ENCODE measurements at regions not wholly inside any gene's neighbourhood (a gene's known extent, or its start where the extent isn't known, plus 50 kb on each side); places are given as distances from the start of the nearest gene placed in this dataset.

GRCh38 chr22:47286590-47286989 lies 524.1 kb downstream of the TBC1D22A start:
- TF ChIP-seq, protein P1, sequence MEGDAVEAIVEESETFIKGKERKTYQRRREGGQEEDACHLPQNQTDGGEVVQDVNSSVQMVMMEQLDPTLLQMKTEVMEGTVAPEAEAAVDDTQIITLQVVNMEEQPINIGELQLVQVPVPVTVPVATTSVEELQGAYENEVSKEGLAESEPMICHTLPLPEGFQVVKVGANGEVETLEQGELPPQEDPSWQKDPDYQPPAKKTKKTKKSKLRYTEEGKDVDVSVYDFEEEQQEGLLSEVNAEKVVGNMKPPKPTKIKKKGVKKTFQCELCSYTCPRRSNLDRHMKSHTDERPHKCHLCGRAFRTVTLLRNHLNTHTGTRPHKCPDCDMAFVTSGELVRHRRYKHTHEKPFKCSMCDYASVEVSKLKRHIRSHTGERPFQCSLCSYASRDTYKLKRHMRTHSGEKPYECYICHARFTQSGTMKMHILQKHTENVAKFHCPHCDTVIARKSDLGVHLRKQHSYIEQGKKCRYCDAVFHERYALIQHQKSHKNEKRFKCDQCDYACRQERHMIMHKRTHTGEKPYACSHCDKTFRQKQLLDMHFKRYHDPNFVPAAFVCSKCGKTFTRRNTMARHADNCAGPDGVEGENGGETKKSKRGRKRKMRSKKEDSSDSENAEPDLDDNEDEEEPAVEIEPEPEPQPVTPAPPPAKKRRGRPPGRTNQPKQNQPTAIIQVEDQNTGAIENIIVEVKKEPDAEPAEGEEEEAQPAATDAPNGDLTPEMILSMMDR (conservative IDR thresholded peaks at IDR 0.05) = no peak
- H3K27ac ChIP-seq = no peak overlapping the region

- no peak overlapping the region for H3K27ac ChIP-seq
- TF ChIP-seq, protein P1 (conservative IDR thresholded peaks at IDR 0.05) = no peak
Observed at GRCh38 chr22:47285981-47286380, 523.5 kb downstream of the TBC1D22A start.

- H3K27ac ChIP-seq = no peak overlapping the region
- TF ChIP-seq, protein P1 (conservative IDR thresholded peaks at IDR 0.05) = no peak
Observed at GRCh38 chr22:47284822-47285221, 522.4 kb downstream of the TBC1D22A start.

DNA sequence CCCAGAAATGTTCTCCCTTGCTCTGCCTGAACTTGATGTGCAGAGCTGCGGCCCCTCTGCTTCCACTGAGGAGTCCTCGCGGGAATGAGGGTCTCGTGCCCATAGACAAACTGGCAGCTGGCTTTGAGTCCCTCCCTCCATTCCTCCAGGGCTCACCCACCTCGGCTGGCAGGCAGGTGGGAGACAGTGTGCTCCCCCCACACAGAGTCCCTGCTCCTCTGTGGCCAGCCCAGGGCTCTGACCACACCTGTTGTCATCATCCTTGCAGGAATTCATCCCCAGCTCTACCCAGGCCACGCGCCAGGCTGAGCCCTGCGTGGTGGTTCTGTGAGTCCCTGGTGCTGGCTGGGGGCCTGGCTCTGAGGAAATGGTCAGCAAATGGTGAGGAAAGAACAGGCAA lies 521.9 kb downstream of the TBC1D22A start:
- H3K27ac ChIP-seq = no peak overlapping the region
- TF ChIP-seq, protein P1 (conservative IDR thresholded peaks at IDR 0.05) = no peak

- TF ChIP-seq, protein P1 (conservative IDR thresholded peaks at IDR 0.05) = no peak
- no peak overlapping the region for H3K27ac ChIP-seq
Observed at GRCh38 chr22:47283616-47284270, 521.3 kb downstream of the TBC1D22A start.

DNA sequence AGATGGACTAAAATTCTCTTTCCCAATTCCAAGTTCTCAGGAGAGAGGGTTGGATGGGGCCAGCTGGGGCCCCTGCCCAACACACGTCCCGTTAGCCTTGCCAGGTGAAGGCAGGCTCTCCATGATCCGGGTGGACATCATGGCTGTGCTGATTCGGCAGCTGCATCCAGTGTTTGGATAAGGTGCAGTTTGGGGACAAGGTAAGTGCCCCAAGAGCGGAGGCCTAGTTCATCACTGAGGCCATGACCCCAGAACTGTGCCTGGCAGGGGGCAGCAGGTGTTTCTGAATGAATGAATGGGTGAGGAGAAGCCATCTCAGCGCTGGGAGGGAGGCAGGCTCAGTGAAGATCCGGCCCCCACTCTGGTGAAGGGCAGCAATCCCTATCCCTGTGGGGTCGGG lies 520.4 kb downstream of the TBC1D22A start:
- H3K27ac ChIP-seq = no peak overlapping the region
- TF ChIP-seq, protein P1 (conservative IDR thresholded peaks at IDR 0.05) = no peak

DNA sequence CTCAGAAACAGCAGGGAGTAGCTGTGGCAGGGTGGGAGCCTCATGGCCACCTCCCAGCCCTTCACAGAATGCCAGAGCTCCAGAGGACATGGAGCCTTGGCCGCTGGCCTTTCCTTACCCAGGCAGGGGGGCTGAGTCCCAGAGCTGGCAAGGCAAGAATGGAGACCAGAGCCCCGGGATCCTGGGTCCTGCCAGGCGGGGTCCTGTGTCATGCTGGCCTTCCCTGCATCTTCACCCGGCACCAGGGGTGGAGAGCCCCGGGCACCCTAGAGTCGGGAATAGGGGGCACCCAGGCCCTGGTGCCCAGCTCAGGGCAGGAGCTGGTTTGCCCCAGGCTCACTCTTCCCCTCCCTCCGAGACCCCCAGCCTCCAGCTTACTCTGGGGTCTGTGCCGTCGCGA lies 519.9 kb downstream of the TBC1D22A start:
- TF ChIP-seq, protein P1 (conservative IDR thresholded peaks at IDR 0.05) = no peak
- no peak overlapping the region for H3K27ac ChIP-seq

All from VCaP (cell line).